PC-3 (cell line): ENCODE measurements at regions not wholly inside any gene's neighbourhood (a gene's known extent, or its start where the extent isn't known, plus 50 kb on each side); places are given as distances from the start of the nearest gene placed in this dataset.

Experiments
- EZH2phosphoT487 ChIP-seq: fragments of 300-600 bp; sonication (generic); IDR thresholded peaks from 2 replicates; pipeline ENCODE4 v1.6.1; 2018; ENCODE audit warnings: mild to moderate bottlenecking, antibody characterized with exemption, low read length, borderline replicate concordance
- TF ChIP-seq, protein P1 (sequence below): fragments of 300-600 bp; sonication (generic); conservative IDR thresholded peaks from 2 replicates; pipeline ENCODE4 v1.5.1; 2017; ENCODE audit warnings: antibody characterized with exemption, low read depth, mild to moderate bottlenecking, low read length

- TF ChIP-seq, protein P1, sequence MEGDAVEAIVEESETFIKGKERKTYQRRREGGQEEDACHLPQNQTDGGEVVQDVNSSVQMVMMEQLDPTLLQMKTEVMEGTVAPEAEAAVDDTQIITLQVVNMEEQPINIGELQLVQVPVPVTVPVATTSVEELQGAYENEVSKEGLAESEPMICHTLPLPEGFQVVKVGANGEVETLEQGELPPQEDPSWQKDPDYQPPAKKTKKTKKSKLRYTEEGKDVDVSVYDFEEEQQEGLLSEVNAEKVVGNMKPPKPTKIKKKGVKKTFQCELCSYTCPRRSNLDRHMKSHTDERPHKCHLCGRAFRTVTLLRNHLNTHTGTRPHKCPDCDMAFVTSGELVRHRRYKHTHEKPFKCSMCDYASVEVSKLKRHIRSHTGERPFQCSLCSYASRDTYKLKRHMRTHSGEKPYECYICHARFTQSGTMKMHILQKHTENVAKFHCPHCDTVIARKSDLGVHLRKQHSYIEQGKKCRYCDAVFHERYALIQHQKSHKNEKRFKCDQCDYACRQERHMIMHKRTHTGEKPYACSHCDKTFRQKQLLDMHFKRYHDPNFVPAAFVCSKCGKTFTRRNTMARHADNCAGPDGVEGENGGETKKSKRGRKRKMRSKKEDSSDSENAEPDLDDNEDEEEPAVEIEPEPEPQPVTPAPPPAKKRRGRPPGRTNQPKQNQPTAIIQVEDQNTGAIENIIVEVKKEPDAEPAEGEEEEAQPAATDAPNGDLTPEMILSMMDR, result no peak
- no peak for TF ChIP-seq EZH2phosphoT487
Observed at GRCh38 chr14:100391724-100392123, 68.6 kb downstream of the SLC25A47 start.
